OCI-LY7 (cell line): ENCODE measurements at regions not wholly inside any gene's neighbourhood (a gene's known extent, or its start where the extent isn't known, plus 50 kb on each side); places are given as distances from the start of the nearest gene placed in this dataset.
"Not testable (repeated sequence)": the region's sequence is repeated elsewhere in the genome, so short reads cannot be mapped to it uniquely, and the experiment has no call there.

Experiments used
- BruUV-seq: library from RNA; stranded (reverse); fragments of 400-500 nt; replicated peaks from 2 replicates; lab custom pipeline; 2021; lab: Mats Ljungman, UMichigan
- CTCF ChIA-PET: fragments of 300-600 bp; sonication (Branson Sonifier 250); formaldehyde crosslinking; loops from one replicate; lab custom pipeline; 2022; ENCODE audit warnings: antibody characterized with exemption; ENCODE audit not compliant: unreplicated experiment; lab: Charles Lee
- POLR2A ChIA-PET: fragments of 300-600 bp; sonication (Branson Sonifier 250); formaldehyde crosslinking; loops from one replicate; lab custom pipeline; 2022; ENCODE audit warnings: antibody characterized with exemption; lab: Charles Lee
- DNase-seq: peaks from one replicate; pipeline ENCODE4 v3.0.0-alpha.2; 2015; ENCODE audit warnings: low spot score
- H2AFZ ChIP-seq: fragments of 200-600 bp; sonication (generic), shearing (Covaris generic); 2 replicates; pipeline ENCODE4 v1.6.1; 2014; ENCODE audit warnings: mild to moderate bottlenecking, antibody characterized with exemption, low read length, moderate library complexity
- H3K27ac ChIP-seq: fragments of 200-600 bp; sonication (generic); 2 replicates; pipeline ENCODE4 v1.5.1; 2014; ENCODE audit warnings: mixed run types, low read depth, mild to moderate bottlenecking, moderate library complexity, low read length, inconsistent platforms; ENCODE audit not compliant: poor library complexity, severe bottlenecking
- H3K36me3 ChIP-seq: fragments of 200-600 bp; sonication (generic); 2 replicates; pipeline ENCODE4 v1.6.1; 2014; ENCODE audit warnings: mild to moderate bottlenecking, antibody characterized with exemption, low read length, moderate library complexity, mixed read lengths; ENCODE audit not compliant: insufficient read depth
- H3K4me1 ChIP-seq: fragments of 200-600 bp; sonication (generic); 2 replicates; pipeline ENCODE4 v1.5.1; 2014; ENCODE audit warnings: mild to moderate bottlenecking, low read length; ENCODE audit not compliant: insufficient read depth, poor library complexity, severe bottlenecking
- H3K4me2 ChIP-seq: fragments of 200-600 bp; sonication (generic); 2 replicates; pipeline ENCODE4 v1.6.1; 2014; ENCODE audit warnings: mild to moderate bottlenecking, low read length
- H3K4me3 ChIP-seq: fragments of 200-600 bp; sonication (generic); 2 replicates; pipeline ENCODE4 v1.5.1; 2014; ENCODE audit warnings: mild to moderate bottlenecking, low read depth, low read length; ENCODE audit not compliant: poor library complexity, severe bottlenecking
- H3K79me2 ChIP-seq: fragments of 200-600 bp; sonication (generic); 2 replicates; pipeline ENCODE4 v1.6.1; 2016; ENCODE audit warnings: low read depth, mild to moderate bottlenecking, low read length, moderate library complexity, mixed read lengths; ENCODE audit not compliant: insufficient read depth
- H3K9me2 ChIP-seq: fragments of 200-600 bp; sonication (generic); 2 replicates; pipeline ENCODE4 v1.6.1; 2016; ENCODE audit warnings: mild to moderate bottlenecking, low read length, mixed read lengths; ENCODE audit not compliant: insufficient read depth
- H3K9me3 ChIP-seq: fragments of 200-600 bp; sonication (generic); 2 replicates; pipeline ENCODE4 v1.6.1; 2014; ENCODE audit warnings: mild to moderate bottlenecking, mixed run types, low read length, mixed read lengths
- H4K20me1 ChIP-seq: fragments of 200-600 bp; sonication (generic); 2 replicates; pipeline ENCODE4 v1.6.1; 2014; ENCODE audit warnings: mild to moderate bottlenecking, antibody characterized with exemption, low read length, moderate library complexity, mixed read lengths; ENCODE audit not compliant: insufficient read depth
- CTCF ChIP-seq: fragments of 200-600 bp; sonication (generic); conservative IDR thresholded peaks from 2 replicates; pipeline ENCODE4 v1.5.1; 2014; ENCODE audit warnings: mild to moderate bottlenecking, antibody characterized with exemption, low read length, moderate library complexity, mixed read lengths
- EZH2phosphoT487 ChIP-seq: fragments of 200-600 bp; sonication (generic); IDR thresholded peaks from 2 replicates; pipeline ENCODE4 v1.6.1; 2018; ENCODE audit warnings: low read depth, borderline replicate concordance, mild to moderate bottlenecking, mixed run types, antibody characterized with exemption, low read length, moderate library complexity, mixed read lengths
- intact Hi-C: fragments of 100-400 bp; cut with micrococcal nuclease; formaldehyde crosslinking; loops from one replicate; pipeline ENCODE4 v1.10.0; 2022; ENCODE audit not compliant: unreplicated experiment

GRCh38 chr14:30464481-30464880, 94.5 kb upstream of the G2E3 start:
- Histone ChIP-seq H4K20me1 (no peaks in the 10 kb centered on the region), H3K36me3 (no peaks in the 10 kb centered on the region), H3K9me3 (no peaks in the 10 kb centered on the region), H3K9me2 (no peaks in the 10 kb centered on the region), H3K4me1 (no peaks in the 10 kb centered on the region), H3K27ac (no peak overlapping the region), H3K79me2 (no peaks in the 10 kb centered on the region), H3K4me2 (no peak overlapping the region), H3K4me3 (no peak overlapping the region), H2AFZ (no peak overlapping the region)
- BruUV-seq: no TSS peak
- intact Hi-C loops: no loop called here
- no peak for DNase-seq
- TF ChIP-seq EZH2phosphoT487 (no peak), CTCF (no peak)
- CTCF ChIA-PET: no interaction called here
- POLR2A ChIA-PET: interaction anchor here (0.7 kb wide), 1 partner anchor 17 kb away, joined by 3 read pairs; no protein-coding TSS in a partner anchor

- DNase-seq: no peak
- Histone ChIP-seq H3K79me2 (no peaks in the 10 kb centered on the region), H3K36me3 (no peaks in the 10 kb centered on the region), H4K20me1 (no peaks in the 10 kb centered on the region), H2AFZ (no peak overlapping the region), H3K9me2 (no peaks in the 10 kb centered on the region), H3K4me3 (no peak overlapping the region), H3K27ac (no peak overlapping the region), H3K9me3 (no peaks in the 10 kb centered on the region), H3K4me1 (no peaks in the 10 kb centered on the region), H3K4me2 (no peak overlapping the region)
- BruUV-seq: no TSS peak
- intact Hi-C loops: no loop called here
- CTCF ChIA-PET: no interaction called here
- TF ChIP-seq CTCF (no peak), EZH2phosphoT487 (no peak)
- POLR2A ChIA-PET: interaction anchor here (1.1 kb wide), 1 partner anchor 21 kb away, joined by 4 read pairs; no protein-coding TSS in a partner anchor
These were observed 90.6 kb upstream of the G2E3 start for GRCh38 chr14:30468354-30468753.

GRCh38 chr14:30471980-30472379, 87.0 kb upstream of the G2E3 start:
- Histone ChIP-seq H3K9me3 (no peaks in the 10 kb centered on the region), H3K9me2 (no peaks in the 10 kb centered on the region), H2AFZ (no peak overlapping the region), H3K27ac (no peak overlapping the region), H3K4me1 (no peaks in the 10 kb centered on the region), H3K79me2 (no peaks in the 10 kb centered on the region), H3K4me3 (no peak overlapping the region), H4K20me1 (no peaks in the 10 kb centered on the region), H3K36me3 (no peaks in the 10 kb centered on the region), H3K4me2 (no peak overlapping the region)
- ChIA-PET POLR2A (interaction anchor here (1.2 kb wide), 1 partner anchor 27 kb away, joined by 3 read pairs; no protein-coding TSS in a partner anchor), CTCF (no interaction called here)
- TF ChIP-seq EZH2phosphoT487 (no peak), CTCF (no peak)
- BruUV-seq: no TSS peak
- DNase-seq: no peak
- intact Hi-C loops: no loop called here

GRCh38 chr14:30473846-30474696, 84.9 kb upstream of the G2E3 start:
- H3K9me2 ChIP-seq, CTCF ChIA-PET, H3K79me2 ChIP-seq, H4K20me1 ChIP-seq, H3K36me3 ChIP-seq, POLR2A ChIA-PET, H3K4me2 ChIP-seq, H3K4me1 ChIP-seq, H3K27ac ChIP-seq, H3K9me3 ChIP-seq, intact Hi-C loops, H2AFZ ChIP-seq, DNase-seq, H3K4me3 ChIP-seq, BruUV-seq: not testable (repeated sequence)
